AG09319 (cell line): ENCODE measurements at regions not wholly inside any gene's neighbourhood (a gene's known extent, or its start where the extent isn't known, plus 50 kb on each side); places are given as distances from the start of the nearest gene placed in this dataset.
A peak's percentile ranks its signal among the peaks of the same experiment; 100 is the strongest.
"Not testable (repeated sequence)": the region's sequence is repeated elsewhere in the genome, so short reads cannot be mapped to it uniquely, and the experiment has no call there.

Experiments used
- DNase-seq: peaks from one replicate; pipeline ENCODE4 v3.0.0-alpha.2; 2010; ENCODE audit warnings: low read depth; ENCODE audit errors: extremely low read depth
- CTCF ChIP-seq: IDR thresholded peaks from 2 replicates; pipeline ENCODE4 v1.5.1; 2011; ENCODE audit warnings: low read depth, mild to moderate bottlenecking, inconsistent platforms, low read length, moderate library complexity

GRCh38 chr16:86077243-86077940 lies 178.4 kb downstream of the IRF8 start:
- no peak for DNase-seq
- no peak for TF ChIP-seq CTCF

- TF ChIP-seq CTCF, result no peak
- DNase-seq, result peak; percentile 22
These were observed 179.2 kb downstream of the IRF8 start for GRCh38 chr16:86078121-86078600.

GRCh38 chr16:86078711-86079110 lies 179.7 kb downstream of the IRF8 start:
- not testable (repeated sequence) for DNase-seq

- TF ChIP-seq CTCF, result no peak
- no peak for DNase-seq
These were observed 180.4 kb downstream of the IRF8 start for GRCh38 chr16:86079255-86079885.

- no peak for TF ChIP-seq CTCF
- no peak for DNase-seq
These were observed 181.3 kb downstream of the IRF8 start for GRCh38 chr16:86080131-86080875.

GRCh38 chr16:86080982-86081381 lies 182.0 kb downstream of the IRF8 start:
- DNase-seq, result no peak
- TF ChIP-seq CTCF, result no peak

GRCh38 chr16:86082418-86083030 lies 183.6 kb downstream of the IRF8 start:
- no peak for TF ChIP-seq CTCF
- no peak for DNase-seq
